SK-N-SH (cell line): ENCODE measurements at regions not wholly inside any gene's neighbourhood (a gene's known extent, or its start where the extent isn't known, plus 50 kb on each side); places are given as distances from the start of the nearest gene placed in this dataset.

Source experiments
- GABPA ChIP-seq: IDR thresholded peaks from 2 replicates; pipeline ENCODE4 v1.4.0; 2012; ENCODE audit warnings: low read depth, mild to moderate bottlenecking
- MXI1 ChIP-seq: IDR thresholded peaks from 2 replicates; pipeline ENCODE4 v1.6.1; 2012; ENCODE audit warnings: mild to moderate bottlenecking, low read depth, low read length, improper control_type of control experiment
- RFX5 ChIP-seq: IDR thresholded peaks from 2 replicates; pipeline ENCODE4 v1.6.1; 2012; ENCODE audit warnings: mild to moderate bottlenecking, improper control_type of control experiment, low read length
- SMC3 ChIP-seq: IDR thresholded peaks from 2 replicates; pipeline ENCODE4 v1.6.1; 2012; ENCODE audit warnings: low read depth, low read length, improper control_type of control experiment
- TF ChIP-seq, protein P1 (sequence below): fragments of 200-600 bp; sonication (generic); IDR thresholded peaks from 2 replicates; pipeline ENCODE4 v1.6.1; 2017; ENCODE audit warnings: antibody characterized with exemption, mild to moderate bottlenecking, moderate library complexity
- TF ChIP-seq, protein P2 (sequence below): IDR thresholded peaks from 2 replicates; pipeline ENCODE4 v1.4.0; 2012; ENCODE audit warnings: low read depth

DNA sequence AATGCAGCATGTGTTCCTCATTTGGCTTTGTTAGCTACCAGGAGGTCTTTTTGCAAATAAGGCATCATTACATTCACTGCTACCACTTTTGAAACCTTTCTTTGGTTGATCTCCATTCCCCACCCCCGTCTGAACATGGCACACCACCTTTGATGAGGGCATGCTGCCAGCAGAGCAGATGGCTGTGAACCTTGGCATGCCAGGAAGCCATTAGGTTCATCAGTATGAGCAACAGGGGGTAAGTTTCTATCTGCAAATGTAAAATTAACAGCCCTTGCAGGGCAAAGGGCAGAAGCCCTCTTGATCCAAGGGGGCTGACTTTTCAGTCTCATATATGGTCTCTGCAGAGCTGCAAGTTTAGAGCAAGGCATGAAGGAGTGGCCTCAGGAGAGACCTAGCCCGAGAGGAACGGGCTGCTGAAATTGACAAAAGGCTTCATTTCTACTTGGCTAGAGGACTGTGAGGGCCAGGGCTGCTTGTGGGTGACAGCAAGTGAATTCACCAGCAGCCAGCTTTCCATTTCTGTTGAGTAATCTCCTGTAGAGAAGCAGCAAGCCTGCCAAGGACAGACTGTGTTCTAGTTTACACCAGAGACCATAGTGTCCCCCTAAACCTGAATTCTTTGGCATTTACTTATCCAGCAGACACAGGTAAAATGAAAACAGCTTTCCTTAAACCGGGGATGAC lies 127.9 kb downstream of the ZNF326 start:
- no peak for TF ChIP-seq GABPA
- TF ChIP-seq, protein P1, sequence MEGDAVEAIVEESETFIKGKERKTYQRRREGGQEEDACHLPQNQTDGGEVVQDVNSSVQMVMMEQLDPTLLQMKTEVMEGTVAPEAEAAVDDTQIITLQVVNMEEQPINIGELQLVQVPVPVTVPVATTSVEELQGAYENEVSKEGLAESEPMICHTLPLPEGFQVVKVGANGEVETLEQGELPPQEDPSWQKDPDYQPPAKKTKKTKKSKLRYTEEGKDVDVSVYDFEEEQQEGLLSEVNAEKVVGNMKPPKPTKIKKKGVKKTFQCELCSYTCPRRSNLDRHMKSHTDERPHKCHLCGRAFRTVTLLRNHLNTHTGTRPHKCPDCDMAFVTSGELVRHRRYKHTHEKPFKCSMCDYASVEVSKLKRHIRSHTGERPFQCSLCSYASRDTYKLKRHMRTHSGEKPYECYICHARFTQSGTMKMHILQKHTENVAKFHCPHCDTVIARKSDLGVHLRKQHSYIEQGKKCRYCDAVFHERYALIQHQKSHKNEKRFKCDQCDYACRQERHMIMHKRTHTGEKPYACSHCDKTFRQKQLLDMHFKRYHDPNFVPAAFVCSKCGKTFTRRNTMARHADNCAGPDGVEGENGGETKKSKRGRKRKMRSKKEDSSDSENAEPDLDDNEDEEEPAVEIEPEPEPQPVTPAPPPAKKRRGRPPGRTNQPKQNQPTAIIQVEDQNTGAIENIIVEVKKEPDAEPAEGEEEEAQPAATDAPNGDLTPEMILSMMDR = no peak
- TF ChIP-seq RFX5 = no peak
- TF ChIP-seq, protein P2, sequence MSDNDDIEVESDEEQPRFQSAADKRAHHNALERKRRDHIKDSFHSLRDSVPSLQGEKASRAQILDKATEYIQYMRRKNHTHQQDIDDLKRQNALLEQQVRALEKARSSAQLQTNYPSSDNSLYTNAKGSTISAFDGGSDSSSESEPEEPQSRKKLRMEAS = no peak
- no peak for TF ChIP-seq MXI1
- no peak for TF ChIP-seq SMC3
